ENCODE measurements at regions not wholly inside any gene's neighbourhood (a gene's known extent, or its start where the extent isn't known, plus 50 kb on each side); places are given as distances from the start of the nearest gene placed in this dataset.

DNA sequence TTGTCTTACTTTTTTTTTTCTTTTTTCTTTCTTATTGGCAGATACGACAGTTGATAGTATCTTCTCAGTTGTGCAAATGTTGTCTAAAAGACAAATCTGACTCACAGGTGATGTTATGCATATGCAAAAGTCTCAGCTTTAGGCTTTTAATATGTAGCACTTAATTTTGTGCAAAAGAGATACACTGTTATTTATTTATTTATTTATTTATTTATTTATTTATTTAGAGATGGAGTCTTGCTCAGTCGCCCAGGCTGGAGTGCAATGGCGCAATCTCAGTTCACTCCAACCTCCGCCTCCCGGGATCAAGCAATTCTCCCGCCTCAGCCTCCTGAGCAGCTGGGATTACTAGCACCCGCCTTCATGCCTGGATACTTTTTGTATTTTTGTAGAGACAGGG is 383.9 kb upstream of the PCDH9 start:
- no peak for TF ChIP-seq SP4 (IDR thresholded peaks at IDR 0.05; ENCODE audit: low read length)
- no peak for TF ChIP-seq RFX5 (IDR thresholded peaks at IDR 0.05; ENCODE audit: borderline replicate concordance, low read depth, low read length)
- TF ChIP-seq SIX5 (IDR thresholded peaks at IDR 0.05; ENCODE audit: low read depth, low read length), result no peak
- TF ChIP-seq CBX5 (IDR thresholded peaks at IDR 0.05; ENCODE audit: low read depth, low read length), result no peak
- no peak overlapping the region for H2AFZ ChIP-seq (ENCODE audit: low read length)
- no peak for FAIRE-seq
- no peak overlapping the region for H2AK5ac ChIP-seq (ENCODE audit: low read depth, low read length)
- H3K27ac ChIP-seq (ENCODE audit: low read depth, low read length), result no peak overlapping the region
- no peak overlapping the region for H3K56ac ChIP-seq (replicated peaks; ENCODE audit: insufficient read length, low read depth, low read length)
- no peak overlapping the region for H3K4me3 ChIP-seq (ENCODE audit: extremely low read depth in 1 of 4, insufficient read depth in 2 of 4, low read depth in 3 of 4, low read length in 4 of 4)
- no peak overlapping the region for H3K14ac ChIP-seq (ENCODE audit: insufficient read length)
- H3K27me3 ChIP-seq (replicated peaks in 1 of 4; ENCODE audit: control insufficient read depth in 3 of 4, extremely low read depth in 1 of 4, insufficient read depth in 3 of 4, low read length in 3 of 4), result no peaks in the 10 kb centered on the region
- POLR2A ChIA-PET (ENCODE audit: partially characterized antibody), result no interaction called here
- H2BK12ac ChIP-seq (ENCODE audit: low read depth, low read length), result no peak overlapping the region
- H3K9me3 ChIP-seq (ENCODE audit: insufficient read depth in 2 of 2, low read depth in 1 of 2, low read length in 1 of 2), result no peaks in the 10 kb centered on the region
- no peaks in the 10 kb centered on the region for H3K23me2 ChIP-seq (ENCODE audit: low read depth, low read length)
- H3K9ac ChIP-seq (replicated peaks in 1 of 4; ENCODE audit: extremely low read depth in 1 of 4, low read depth in 3 of 4, low read length in 3 of 4), result no peak overlapping the region
- H2BK15ac ChIP-seq (ENCODE audit: low read length), result no peak overlapping the region
- no peaks in the 10 kb centered on the region for H3K79me1 ChIP-seq (ENCODE audit: low read depth, low read length)
- no peak overlapping the region for H4K91ac ChIP-seq (replicated peaks; ENCODE audit: insufficient read length, low read length)
- no peak overlapping the region for H3K4ac ChIP-seq (replicated peaks; ENCODE audit: insufficient read length, low read depth, low read length)
- H3K79me2 ChIP-seq (ENCODE audit: control insufficient read depth in 1 of 2, insufficient read depth in 2 of 2, low read length in 2 of 2), result no peaks in the 10 kb centered on the region
- H4K20me1 ChIP-seq (replicated peaks in 1 of 2; ENCODE audit: control insufficient read depth in 1 of 2, insufficient read depth in 2 of 2, low read length in 2 of 2), result no peaks in the 10 kb centered on the region
- no peak overlapping the region for H4K5ac ChIP-seq (ENCODE audit: insufficient read length, low read depth, low read length)
- CTCF ChIA-PET (ENCODE audit: partially characterized antibody), result no interaction called here
- no peaks in the 10 kb centered on the region for H3K4me1 ChIP-seq (replicated peaks in 1 of 4; ENCODE audit: control insufficient read depth in 3 of 4, insufficient read depth in 4 of 4, low read length in 3 of 4)
- H2BK120ac ChIP-seq (replicated peaks; ENCODE audit: low read depth, low read length), result no peak overlapping the region
- H3K4me2 ChIP-seq (ENCODE audit: insufficient read depth in 1 of 2, low read depth in 2 of 2, low read length in 2 of 2), result no peak overlapping the region
- 98% methylated on average over 7 of the region's 7 CpGs; no CpG with 5 or more reads in 1 of the 2 experiments for WGBS, 2 experiments (ENCODE audit: extremely low coverage in 1 of 2, insufficient coverage in 1 of 2, insufficient read length in 1 of 2, insufficient replicate concordance in 2 of 2, low coverage in 1 of 2, low lambda C conversion rate in 2 of 2, missing lambda C conversion rate in 1 of 2)
- H2BK5ac ChIP-seq (ENCODE audit: low read depth, low read length), result no peak overlapping the region
- no peaks in the 10 kb centered on the region for H3K36me3 ChIP-seq (ENCODE audit: control insufficient read depth in 2 of 4, insufficient read depth in 4 of 4, low read length in 3 of 4)
- no peak overlapping the region for H3K23ac ChIP-seq (ENCODE audit: insufficient read length)
- no peak for DNase-seq (ENCODE audit: low read depth in 1 of 2, low spot score in 2 of 2)
- no peak overlapping the region for H3K18ac ChIP-seq (ENCODE audit: extremely low read depth, low read length)
- H4K8ac ChIP-seq (ENCODE audit: extremely low read depth, insufficient read depth, low read length), result no peak overlapping the region
- no peak overlapping the region for H2BK20ac ChIP-seq (ENCODE audit: low read length)

Data from H1 (cell line).